ENCODE measurements at regions not wholly inside any gene's neighbourhood (a gene's known extent, or its start where the extent isn't known, plus 50 kb on each side); places are given as distances from the start of the nearest gene placed in this dataset.
"Not testable (repeated sequence)": the region's sequence is repeated elsewhere in the genome, so short reads cannot be mapped to it uniquely, and the experiment has no call there.

GRCh38 chr7:28316489-28316888, 95.8 kb upstream of the CREB5 start:
- DNase-seq, result no peak
- intact Hi-C loops (cut with DNase I, micrococcal nuclease), result no loop called here
- no peak for ATAC-seq

GRCh38 chr7:28318101-28318762, 94.1 kb upstream of the CREB5 start:
- intact Hi-C loops (cut with DNase I, micrococcal nuclease), result no loop called here
- ATAC-seq, result no peak
- no peak for DNase-seq

DNA sequence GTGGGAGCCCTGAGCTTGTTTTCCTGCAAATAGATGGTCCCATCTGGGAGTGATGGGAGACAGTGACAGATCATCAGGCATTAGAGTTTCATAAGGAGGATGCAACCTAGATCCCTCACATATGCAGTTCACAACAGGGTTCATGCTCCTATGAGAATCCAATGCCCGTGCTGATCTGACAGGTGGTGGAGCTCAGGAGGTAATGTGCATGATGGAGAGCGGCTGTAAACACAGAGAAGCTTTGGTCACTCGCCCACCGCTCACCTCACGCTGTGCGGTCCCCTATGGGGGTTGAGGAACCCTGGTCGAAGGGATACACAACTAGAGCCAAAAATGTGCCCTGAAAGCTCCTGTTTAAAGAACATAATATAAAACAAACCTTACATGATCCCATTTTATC, 88.5 kb upstream of the CREB5 start:
- intact Hi-C loops (cut with DNase I, micrococcal nuclease), result no loop called here
- no peak for ATAC-seq

DNA sequence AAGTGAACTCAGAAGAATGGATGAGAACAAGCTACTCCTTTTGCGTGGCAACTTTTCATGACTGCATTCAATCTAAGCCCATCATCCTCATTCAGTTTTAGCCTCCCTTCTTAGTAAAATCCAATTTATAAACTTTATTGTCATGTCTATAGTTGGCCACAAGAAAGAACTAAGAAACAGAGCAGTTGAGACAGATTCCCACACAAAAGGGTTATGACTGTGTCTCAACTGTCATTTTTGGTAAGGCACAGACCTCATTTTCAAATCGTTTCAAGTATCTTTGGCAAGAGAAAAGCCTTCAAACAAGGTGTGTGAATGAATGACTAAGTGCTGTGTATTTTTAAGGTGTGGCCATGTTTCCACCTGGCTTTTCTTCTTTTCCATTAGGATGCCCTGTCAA, 84.2 kb upstream of the CREB5 start:
- no peak for DNase-seq
- intact Hi-C loops (cut with DNase I, micrococcal nuclease), result no loop called here
- no peak for ATAC-seq

More for the DNA sequence above, 88.5 kb upstream of the CREB5 start:
- no peak for DNase-seq

- ATAC-seq, result no peak
- intact Hi-C loops (cut with DNase I, micrococcal nuclease), result no loop called here
- no peak for DNase-seq
These were observed 83.3 kb upstream of the CREB5 start for GRCh38 chr7:28328822-28329660.

DNA sequence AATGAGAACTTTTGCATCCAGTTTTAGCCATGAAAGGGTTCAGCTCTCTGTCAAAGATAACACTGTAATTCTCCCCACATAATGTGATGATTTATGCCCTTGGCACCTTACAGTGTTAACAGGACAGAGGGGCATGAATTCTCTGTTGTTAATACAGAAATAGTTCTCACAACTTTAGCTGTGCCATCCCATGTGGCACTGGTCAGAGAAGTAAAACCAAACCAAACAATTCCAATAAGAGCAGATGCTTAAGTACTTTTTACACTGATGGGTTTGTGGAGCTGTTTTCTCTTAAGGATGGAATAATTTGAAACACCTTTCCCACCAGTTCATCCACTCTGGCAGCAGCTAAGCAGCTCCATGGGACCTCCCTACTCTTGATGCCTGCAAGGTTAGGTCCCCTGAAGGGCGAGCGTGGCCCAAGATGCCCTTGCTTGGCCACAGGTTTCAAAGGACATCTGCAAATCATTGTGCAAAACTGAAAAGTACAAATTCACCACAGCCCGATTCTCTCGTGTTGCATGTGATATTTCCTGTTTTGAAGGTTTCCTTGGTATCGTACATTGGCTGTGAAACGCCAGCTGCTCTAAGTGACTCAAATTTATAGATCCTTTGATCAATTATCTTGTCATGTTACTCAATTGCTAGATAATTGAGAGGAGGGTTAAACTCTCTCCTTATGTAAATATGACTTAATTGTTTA, 82.5 kb upstream of the CREB5 start:
- intact Hi-C loops (cut with DNase I, micrococcal nuclease), result no loop called here
- DNase-seq (no peak), ATAC-seq (no peak)

GRCh38 chr7:28330384-28331070, 81.8 kb upstream of the CREB5 start:
- intact Hi-C loops (cut with DNase I, micrococcal nuclease), result no loop called here
- ATAC-seq (no peak), DNase-seq (no peak)

- ATAC-seq, result no peak
- no peak for DNase-seq
- intact Hi-C loops (cut with DNase I, micrococcal nuclease), result no loop called here
These were observed 80.3 kb upstream of the CREB5 start for GRCh38 chr7:28332046-28332445.

DNA sequence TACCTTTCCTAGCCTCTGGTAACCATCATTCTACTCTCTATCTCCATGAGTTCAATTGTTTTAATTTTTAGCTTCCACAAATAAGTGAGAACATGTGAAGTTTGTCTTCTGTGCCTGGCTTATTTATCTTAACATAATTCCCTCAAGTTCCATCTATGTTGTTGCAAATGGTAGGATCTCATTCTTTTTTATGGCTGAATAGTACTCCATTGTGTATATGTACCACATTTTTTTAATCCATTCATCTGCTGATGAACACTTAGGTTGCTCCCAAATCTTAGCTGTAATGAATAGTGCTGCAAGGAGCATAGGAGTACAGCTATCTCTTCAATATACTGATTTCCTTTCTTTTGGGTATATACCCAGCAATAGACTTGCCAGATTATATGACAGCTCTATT, 78.8 kb upstream of the CREB5 start:
- DNase-seq; ATAC-seq; intact Hi-C loops (cut with DNase I, micrococcal nuclease): not testable (repeated sequence)

DNA sequence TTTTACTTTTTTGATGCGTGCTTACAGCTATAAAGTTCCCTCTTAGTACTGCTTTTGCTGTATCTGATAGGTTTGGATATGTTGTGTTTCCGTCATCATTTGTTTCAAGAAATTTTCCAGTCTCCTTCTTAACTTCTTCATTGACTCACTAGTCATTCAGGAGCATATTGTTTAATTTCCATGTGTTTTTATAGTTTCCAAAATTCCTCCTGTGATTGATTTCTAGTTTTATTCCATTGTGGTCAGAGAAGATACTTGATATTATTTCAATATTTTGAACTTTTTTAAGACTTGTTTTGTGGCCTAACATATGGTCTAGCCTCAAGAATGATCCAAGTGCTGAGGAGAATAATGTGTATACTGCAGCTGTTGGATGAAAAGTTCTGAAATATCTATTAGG, 75.5 kb upstream of the CREB5 start:
- ATAC-seq (no peak), DNase-seq (no peak)
- intact Hi-C loops (cut with DNase I, micrococcal nuclease), result no loop called here

GRCh38 chr7:28338041-28338440, 74.3 kb upstream of the CREB5 start:
- intact Hi-C loops (cut with DNase I, micrococcal nuclease), result no loop called here
- ATAC-seq, result no peak
- DNase-seq, result no peak

DNA sequence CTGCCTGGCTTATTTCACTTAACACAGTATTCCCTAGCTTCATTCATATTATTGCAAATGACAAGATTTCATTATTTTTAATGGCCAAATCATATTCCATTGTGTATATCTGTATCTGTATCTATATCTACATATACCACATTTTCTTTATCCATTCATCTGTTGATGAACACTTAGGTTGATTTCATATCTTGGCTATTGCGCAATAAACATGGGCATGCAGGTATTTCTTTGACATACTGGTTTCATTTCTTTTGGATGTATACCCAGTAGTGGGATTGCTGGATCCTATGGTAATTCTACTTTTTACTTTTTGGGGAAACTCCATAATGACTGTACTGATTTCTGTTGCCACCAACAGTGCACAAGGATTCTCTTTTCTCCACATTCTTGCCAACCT, 68.9 kb upstream of the CREB5 start:
- intact Hi-C loops (cut with DNase I, micrococcal nuclease), result no loop called here
- no peak for ATAC-seq
- DNase-seq, result no peak

- intact Hi-C loops (cut with DNase I, micrococcal nuclease), result no loop called here
- DNase-seq (no peak), ATAC-seq (no peak)
These were observed 66.1 kb upstream of the CREB5 start for GRCh38 chr7:28346256-28346655.

DNA sequence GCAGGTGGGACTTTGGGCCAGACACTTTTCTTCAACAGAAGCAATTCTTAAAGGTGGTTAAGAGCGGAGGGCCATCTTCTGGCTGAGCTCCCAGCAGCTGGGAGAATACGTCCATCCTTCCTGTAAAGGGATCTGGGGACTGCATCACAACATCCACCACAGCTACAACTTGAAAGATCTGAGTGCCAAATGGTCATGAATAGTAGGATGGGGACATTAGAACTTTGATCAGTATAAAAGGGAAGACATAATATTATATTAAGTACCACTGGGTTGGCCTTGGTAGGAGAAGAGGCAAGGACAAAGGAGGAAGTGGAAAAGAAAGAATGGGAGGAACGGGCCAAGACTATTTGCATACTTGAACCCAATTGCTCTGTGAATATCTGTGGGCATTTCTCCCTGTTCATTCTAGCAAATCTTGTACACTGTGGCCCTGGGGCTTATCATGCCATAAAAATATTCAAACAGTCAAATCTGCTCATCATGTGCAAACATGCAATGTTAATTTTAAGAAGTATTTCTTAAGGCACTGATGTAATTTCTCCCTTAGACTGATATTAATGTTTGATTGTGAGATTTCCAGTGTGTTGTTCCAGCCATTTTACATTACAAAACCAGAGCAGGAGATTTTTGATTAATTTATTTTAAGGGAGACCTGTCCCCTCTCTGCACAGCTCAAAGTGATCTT, 65.5 kb upstream of the CREB5 start:
- intact Hi-C loops (cut with DNase I, micrococcal nuclease), result no loop called here
- ATAC-seq, result no peak
- DNase-seq, result no peak

GRCh38 chr7:28347475-28348318, 64.6 kb upstream of the CREB5 start:
- ATAC-seq (no peak), DNase-seq (no peak)
- intact Hi-C loops (cut with DNase I, micrococcal nuclease), result no loop called here

DNA sequence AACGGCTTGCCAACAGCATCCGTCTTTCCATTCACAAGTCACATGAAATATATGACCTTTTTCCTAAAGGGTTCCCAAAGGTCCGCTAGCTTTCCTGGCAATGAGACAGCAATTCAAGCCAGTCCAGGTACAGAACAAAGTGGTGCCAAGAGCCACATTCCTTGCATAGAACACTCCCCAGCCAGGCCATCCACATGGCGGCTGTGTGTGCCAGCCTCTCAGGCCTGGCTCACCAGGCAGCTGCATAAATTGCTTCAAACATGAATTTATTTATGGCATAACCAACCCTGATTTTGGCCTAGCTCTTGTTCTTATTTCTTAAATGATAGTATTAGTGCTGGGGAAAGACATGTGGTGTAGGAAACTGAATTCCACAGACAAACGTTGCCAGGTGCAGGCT, 63.7 kb upstream of the CREB5 start:
- ATAC-seq (no peak), DNase-seq (no peak)
- intact Hi-C loops (cut with DNase I, micrococcal nuclease), result no loop called here

DNA sequence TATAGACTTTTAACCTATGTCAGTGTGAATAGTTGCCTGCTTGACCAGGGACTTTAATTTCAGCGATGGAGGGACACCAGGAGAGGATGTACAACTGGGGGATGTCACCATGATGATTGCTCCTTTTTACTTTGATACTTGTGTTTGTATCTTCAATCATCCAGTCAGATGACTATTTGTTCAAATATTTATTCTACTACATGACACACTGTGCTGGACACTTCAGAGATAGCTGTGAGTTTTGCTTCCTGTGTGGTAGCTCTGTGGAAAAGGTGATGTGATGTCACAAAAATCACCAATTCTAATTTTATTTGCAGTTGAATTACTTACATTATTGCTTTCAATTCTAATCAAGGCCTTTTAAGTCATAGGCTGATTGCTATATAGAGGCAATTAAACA, 62.7 kb upstream of the CREB5 start:
- DNase-seq (no peak), ATAC-seq (no peak)
- intact Hi-C loops (cut with DNase I, micrococcal nuclease), result no loop called here

DNA sequence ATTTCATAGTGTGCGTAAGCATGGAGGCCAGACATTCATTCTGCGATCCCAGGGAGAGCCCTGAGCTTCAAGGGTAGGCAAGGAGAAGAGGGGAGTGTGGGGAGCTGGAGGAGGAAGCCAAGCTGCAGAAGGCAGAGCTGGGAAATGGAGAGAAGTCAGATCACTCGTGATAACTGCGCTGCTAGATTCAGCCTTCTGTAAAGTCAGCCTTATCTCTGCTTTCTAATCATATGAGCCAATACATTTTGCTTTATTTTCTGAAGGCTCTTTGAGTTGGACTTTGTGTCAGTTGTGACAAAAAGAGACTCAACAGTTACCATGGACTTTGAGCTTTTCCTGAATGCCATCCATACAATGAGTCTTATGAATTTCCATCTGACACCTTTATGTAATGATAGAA, 61.7 kb upstream of the CREB5 start:
- intact Hi-C loops (cut with DNase I, micrococcal nuclease), result no loop called here
- ATAC-seq (no peak), DNase-seq (no peak)
